H1 (cell line): ENCODE measurements at regions not wholly inside any gene's neighbourhood (a gene's known extent, or its start where the extent isn't known, plus 50 kb on each side); places are given as distances from the start of the nearest gene placed in this dataset.

Source experiments
- CTCF ChIA-PET: fragments of 300-600 bp; sonication (Branson Sonifier 250); formaldehyde crosslinking; loops from one replicate; lab custom pipeline; 2021; ENCODE audit not compliant: partially characterized antibody; lab: Charles Lee
- POLR2A ChIA-PET: fragments of 300-600 bp; sonication (Branson Sonifier 250); formaldehyde crosslinking; loops from one replicate; lab custom pipeline; 2021; ENCODE audit warnings: inconsistent platforms; ENCODE audit not compliant: partially characterized antibody; lab: Charles Lee
- DNase-seq, 2 experiments: peaks; one replicate each; pipeline versions ENCODE4 v3.0.0 to v3.0.0-alpha.2; 2010 to 2022; ENCODE audit warnings: low spot score in 2 of 2, low read depth in 1 of 2, mixed read lengths in 1 of 2
- FAIRE-seq: peaks from 2 replicates; lab custom pipeline; 2011; peaks lifted over from hg19 to GRCh38; lab: Jason Lieb, UNC
- H2AFZ ChIP-seq: 2 replicates; pipeline ENCODE4 v1.8.1; 2012; ENCODE audit warnings: low read length, inconsistent platforms
- H2AK5ac ChIP-seq: 2 replicates; pipeline ENCODE4 v1.6.1; 2013; ENCODE audit warnings: low read depth, low read length
- H2BK120ac ChIP-seq: replicated peaks from 2 replicates; pipeline ENCODE3; 2013; ENCODE audit warnings: low read depth, low read length, inconsistent platforms
- H2BK12ac ChIP-seq: 2 replicates; pipeline ENCODE4 v1.6.1; 2013; ENCODE audit warnings: low read depth, low read length
- H2BK15ac ChIP-seq: 2 replicates; pipeline ENCODE4 v1.6.1; 2013; ENCODE audit warnings: low read length
- H2BK20ac ChIP-seq: 2 replicates; pipeline ENCODE4 v1.6.1; 2013; ENCODE audit warnings: low read length
- H2BK5ac ChIP-seq: 2 replicates; pipeline ENCODE4 v1.6.1; 2013; ENCODE audit warnings: low read depth, low read length
- H3K14ac ChIP-seq: 2 replicates; pipeline ENCODE4 v1.6.1; 2013; ENCODE audit warnings: inconsistent platforms; ENCODE audit not compliant: insufficient read length
- H3K18ac ChIP-seq: 2 replicates; pipeline ENCODE4 v1.6.1; 2013; ENCODE audit warnings: low read length; ENCODE audit errors: extremely low read depth
- H3K23ac ChIP-seq: 2 replicates; pipeline ENCODE4 v1.6.1; 2013; ENCODE audit warnings: inconsistent platforms; ENCODE audit not compliant: insufficient read length
- H3K23me2 ChIP-seq: 2 replicates; pipeline ENCODE4 v1.6.1; 2013; ENCODE audit warnings: low read depth, low read length
- H3K27ac ChIP-seq: 2 replicates; pipeline ENCODE4 v1.6.1; 2011; ENCODE audit warnings: low read depth, low read length, inconsistent platforms
- H3K27me3 ChIP-seq, 4 experiments: replicated peaks in 1 of 4; 1 replicate in 1 of 4; 2 replicates in 3 of 4; pipeline versions ENCODE4 v1.6.1 to v1.8.1; 2011 to 2013; ENCODE audit warnings: low read length in 3 of 4, mild to moderate bottlenecking in 3 of 4, inconsistent platforms in 2 of 4, mixed read lengths in 2 of 4, moderate library complexity in 1 of 4; ENCODE audit not compliant: control insufficient read depth in 3 of 4, insufficient read depth in 3 of 4; ENCODE audit errors: extremely low read depth in 1 of 4
- H3K36me3 ChIP-seq, 4 experiments: 2 replicates each; pipeline versions ENCODE4 v1.6.1 to v1.8.1; 2011 to 2013; ENCODE audit warnings: mild to moderate bottlenecking in 4 of 4, low read length in 3 of 4, moderate library complexity in 2 of 4, control low read depth in 1 of 4, inconsistent platforms in 1 of 4; ENCODE audit not compliant: insufficient read depth in 4 of 4, control insufficient read depth in 2 of 4
- H3K4ac ChIP-seq: replicated peaks from 2 replicates; pipeline ENCODE3; 2013; ENCODE audit warnings: low read length, low read depth, mixed read lengths, inconsistent platforms; ENCODE audit not compliant: insufficient read length
- H3K4me1 ChIP-seq, 4 experiments: replicated peaks in 1 of 4; 1 replicate in 1 of 4; 2 replicates in 3 of 4; pipeline versions ENCODE4 v1.6.1 to v1.8.1; 2011 to 2013; ENCODE audit warnings: low read length in 3 of 4, inconsistent platforms in 2 of 4, mixed read lengths in 1 of 4; ENCODE audit not compliant: insufficient read depth in 4 of 4, control insufficient read depth in 3 of 4
- H3K4me2 ChIP-seq, 2 experiments: 2 replicates each; pipeline versions ENCODE4 v1.6.1 to v1.8.1; 2011 to 2013; ENCODE audit warnings: low read depth in 2 of 2, low read length in 2 of 2, control low read depth in 1 of 2, inconsistent platforms in 1 of 2, mild to moderate bottlenecking in 1 of 2; ENCODE audit not compliant: insufficient read depth in 1 of 2
- H3K4me3 ChIP-seq, 4 experiments: fragments of 200-600, 300-600 bp in 1 of 4; sonication (generic), shearing (Covaris generic), sonication (Bioruptor Twin) in 1 of 4; 2 replicates each; pipeline versions ENCODE4 v1.5.1 to v1.8.1; 2011 to 2016; ENCODE audit warnings: low read length in 4 of 4, low read depth in 3 of 4, control low read depth in 2 of 4, inconsistent platforms in 2 of 4, mild to moderate bottlenecking in 2 of 4, mixed read lengths in 1 of 4, moderate library complexity in 1 of 4; ENCODE audit not compliant: insufficient read depth in 2 of 4; ENCODE audit errors: extremely low read depth in 1 of 4
- H3K56ac ChIP-seq: replicated peaks from 2 replicates; pipeline ENCODE3; 2013; ENCODE audit warnings: low read depth, mild to moderate bottlenecking, mixed read lengths, low read length, inconsistent platforms; ENCODE audit not compliant: insufficient read length
- H3K79me1 ChIP-seq: 2 replicates; pipeline ENCODE4 v1.6.1; 2013; ENCODE audit warnings: low read depth, low read length, control low read depth
- H3K79me2 ChIP-seq, 2 experiments: 2 replicates each; pipeline versions ENCODE4 v1.6.1 to v1.8.1; 2012 to 2013; ENCODE audit warnings: low read length in 2 of 2, mild to moderate bottlenecking in 2 of 2, inconsistent platforms in 1 of 2; ENCODE audit not compliant: insufficient read depth in 2 of 2, control insufficient read depth in 1 of 2
- H3K9ac ChIP-seq, 4 experiments: replicated peaks in 1 of 4; 1 replicate in 1 of 4; 2 replicates in 3 of 4; pipeline versions ENCODE4 v1.6.1 to v1.8.1; 2011 to 2013; ENCODE audit warnings: low read depth in 3 of 4, low read length in 3 of 4, control low read depth in 2 of 4, mild to moderate bottlenecking in 2 of 4, moderate library complexity in 2 of 4, inconsistent platforms in 1 of 4; ENCODE audit errors: extremely low read depth in 1 of 4
- H3K9me3 ChIP-seq, 2 experiments: 2 replicates each; pipeline versions ENCODE4 v1.6.1 to v1.8.1; 2012 to 2013; ENCODE audit warnings: mild to moderate bottlenecking in 2 of 2, moderate library complexity in 2 of 2, control low read depth in 1 of 2, inconsistent platforms in 1 of 2, low read depth in 1 of 2, low read length in 1 of 2, mixed read lengths in 1 of 2; ENCODE audit not compliant: insufficient read depth in 2 of 2
- H4K20me1 ChIP-seq, 2 experiments: replicated peaks in 1 of 2; 2 replicates each; pipeline versions ENCODE3 to v1.8.1; 2011 to 2013; ENCODE audit warnings: inconsistent platforms in 2 of 2, low read length in 2 of 2, mild to moderate bottlenecking in 1 of 2; ENCODE audit not compliant: insufficient read depth in 2 of 2, control insufficient read depth in 1 of 2
- H4K5ac ChIP-seq: 2 replicates; pipeline ENCODE4 v1.6.1; 2013; ENCODE audit warnings: low read length, low read depth, mixed read lengths, inconsistent platforms; ENCODE audit not compliant: insufficient read length
- H4K8ac ChIP-seq: 2 replicates; pipeline ENCODE4 v1.8.0; 2013; ENCODE audit warnings: mild to moderate bottlenecking, moderate library complexity, low read length, inconsistent platforms; ENCODE audit not compliant: insufficient read depth; ENCODE audit errors: extremely low read depth
- H4K91ac ChIP-seq: replicated peaks from 2 replicates; pipeline ENCODE3; 2013; ENCODE audit warnings: low read length, mixed read lengths, inconsistent platforms; ENCODE audit not compliant: insufficient read length
- BCL11A ChIP-seq, 2 experiments: IDR thresholded peaks; one replicate each; pipeline ENCODE4 v1.6.1; 2011; ENCODE audit warnings: low read depth in 2 of 2, low read length in 2 of 2, mild to moderate bottlenecking in 2 of 2
- CBX5 ChIP-seq: fragments of 300-800, 300-1000 bp; sonication (generic); IDR thresholded peaks from 2 replicates; pipeline ENCODE4 v1.7.1; 2016; ENCODE audit warnings: antibody characterized with exemption, low read length, low read depth
- GABPA ChIP-seq: IDR thresholded peaks from 2 replicates; pipeline ENCODE4 v1.6.1; 2011; ENCODE audit warnings: mild to moderate bottlenecking, low read length, moderate library complexity, borderline replicate concordance; ENCODE audit not compliant: insufficient read depth
- MAX ChIP-seq: IDR thresholded peaks from 2 replicates; pipeline ENCODE4 v1.6.1; 2012; ENCODE audit warnings: inconsistent platforms
- RAD21 ChIP-seq, 2 experiments: IDR thresholded peaks in 1 of 2; conservative IDR thresholded peaks in 1 of 2; 2 replicates each; pipeline ENCODE4 v1.6.1; 2011; ENCODE audit warnings: low read depth in 2 of 2, low read length in 2 of 2, improper control_type of control experiment in 1 of 2, inconsistent platforms in 1 of 2, mild to moderate bottlenecking in 1 of 2, moderate library complexity in 1 of 2
- RNF2 ChIP-seq: fragments of 200-900, 300-1000 bp; sonication (generic); IDR thresholded peaks from 2 replicates; pipeline ENCODE4 v1.7.1; 2016; ENCODE audit warnings: borderline replicate concordance, low read depth, mild to moderate bottlenecking, antibody characterized with exemption, low read length; ENCODE audit not compliant: poor library complexity, severe bottlenecking; ENCODE audit errors: missing control alignments
- RXRA ChIP-seq: IDR thresholded peaks from 2 replicates; pipeline ENCODE4 v1.6.1; 2011; ENCODE audit warnings: low read depth, mild to moderate bottlenecking, low read length, moderate library complexity; ENCODE audit not compliant: insufficient read depth
- SUZ12 ChIP-seq: fragments of 200-600 bp; sonication (generic); IDR thresholded peaks from 2 replicates; pipeline ENCODE4 v1.6.1; 2012; ENCODE audit warnings: mild to moderate bottlenecking, inconsistent platforms, low read length, moderate library complexity, mixed read lengths
- TEAD4 ChIP-seq: IDR thresholded peaks from 2 replicates; pipeline ENCODE4 v1.6.1; 2012; ENCODE audit warnings: low read depth, low read length, inconsistent platforms, mixed read lengths
- WGBS, 2 experiments: shearing (Covaris generic) in 1 of 2; methylation state at CpG; one replicate each; pipeline versions ENCODE4 v1.1.6 to v1.1.7; 2013 to 2015; ENCODE audit warnings: low lambda C conversion rate in 2 of 2, mixed read lengths in 2 of 2, inconsistent platforms in 1 of 2, low coverage in 1 of 2, missing lambda C conversion rate in 1 of 2; ENCODE audit not compliant: insufficient replicate concordance in 2 of 2, insufficient coverage in 1 of 2, insufficient read length in 1 of 2; ENCODE audit errors: extremely low coverage in 1 of 2, missing lambda C conversion rate in 1 of 2; 5-methylcytosine and 5-hydroxymethylcytosine counted together
- TF ChIP-seq, protein P1 (sequence below): IDR thresholded peaks from 2 replicates; pipeline ENCODE4 v1.6.1; 2012; ENCODE audit warnings: inconsistent platforms

- ChIA-PET POLR2A (interaction anchor here (1.7 to 4.3 kb wide), 2 partner anchors 9 to 20 kb away, joined by 3 to 28 read pairs; no protein-coding TSS in a partner anchor), CTCF (interaction anchor here (1.1 to 12.3 kb wide), 8 partner anchors 9 to 175 kb away, joined by 3 to 142 read pairs (median 7); no protein-coding TSS in a partner anchor)
- TF ChIP-seq SUZ12 (no peak), RXRA (no peak), GABPA (no peak), CBX5 (no peak), BCL11A (IDR thresholded peaks at IDR 0.05; ENCODE audit: low read depth in 2 of 2, low read length in 2 of 2) (no peak), RAD21 (IDR thresholded peaks at IDR 0.05 in 1 of 2, conservative IDR thresholded peaks at IDR 0.05 in 1 of 2; ENCODE audit: low read depth in 2 of 2, low read length in 2 of 2) (no peak), TEAD4 (no peak), MAX (no peak), RNF2 (no peak)
- TF ChIP-seq, protein P1, sequence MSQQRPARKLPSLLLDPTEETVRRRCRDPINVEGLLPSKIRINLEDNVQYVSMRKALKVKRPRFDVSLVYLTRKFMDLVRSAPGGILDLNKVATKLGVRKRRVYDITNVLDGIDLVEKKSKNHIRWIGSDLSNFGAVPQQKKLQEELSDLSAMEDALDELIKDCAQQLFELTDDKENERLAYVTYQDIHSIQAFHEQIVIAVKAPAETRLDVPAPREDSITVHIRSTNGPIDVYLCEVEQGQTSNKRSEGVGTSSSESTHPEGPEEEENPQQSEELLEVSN, result no peak
- peak overlapping the region; percentile 50; the same call in 1 of the 2 replicates for H2BK12ac ChIP-seq
- no peak overlapping the region for H3K23ac ChIP-seq
- H3K4me2 ChIP-seq, result no peak overlapping the region
- no peak overlapping the region for H4K91ac ChIP-seq
- H2AK5ac ChIP-seq, result peak overlapping the region; percentile 13; the same call in 1 of the 2 replicates
- H3K4ac ChIP-seq, result no peak overlapping the region
- H2AFZ ChIP-seq, result no peak overlapping the region
- H3K36me3 ChIP-seq, result no peaks in the 10 kb centered on the region
- FAIRE-seq (no peak), DNase-seq (no peak)
- 0 out of 2 replicates have a peak overlapping the region, but pooled peaks have one; percentile 44 for H2BK20ac ChIP-seq
- H3K27ac ChIP-seq, result no peak overlapping the region
- no peaks in the 10 kb centered on the region for H3K79me1 ChIP-seq
- H4K8ac ChIP-seq, result no peak overlapping the region
- no peaks in the 10 kb centered on the region; a peak in 1 of 7 replicates for H3K27me3 ChIP-seq
- H3K9me3 ChIP-seq, result no peaks in the 10 kb centered on the region
- H3K23me2 ChIP-seq, result no peaks in the 10 kb centered on the region; the same call in 1 of the 2 replicates
- H2BK120ac ChIP-seq, result no peak overlapping the region
- 83% methylated on average over 9 of the region's 9 CpGs; no CpG with 5 or more reads in 1 of the 2 experiments for WGBS, 2 experiments
- no peak overlapping the region for H3K4me3 ChIP-seq
- no peak overlapping the region for H3K9ac ChIP-seq
- peaks cover 0 to 13% (median 2%) of the 10 kb centered on the region in 4 experiments; a peak in 4 of 7 replicates for H3K4me1 ChIP-seq
- no peak overlapping the region for H3K14ac ChIP-seq
- no peaks in the 10 kb centered on the region for H3K79me2 ChIP-seq
- no peak overlapping the region for H4K5ac ChIP-seq
- no peak overlapping the region for H3K56ac ChIP-seq
- H3K18ac ChIP-seq, result no peak overlapping the region
- H2BK5ac ChIP-seq, result no peak overlapping the region
- H2BK15ac ChIP-seq, result 0 out of 2 replicates have a peak overlapping the region, but pooled peaks have one; percentile 88
- H4K20me1 ChIP-seq, result no peaks in the 10 kb centered on the region
Measured at GRCh38 chr6:43936476-43936875, 166.5 kb downstream of the VEGFA start.
